NCI-H128 (cell line): ENCODE measurements at regions not wholly inside any gene's neighbourhood (a gene's known extent, or its start where the extent isn't known, plus 50 kb on each side); places are given as distances from the start of the nearest gene placed in this dataset.

Experiments used
- DNase-seq: peaks from one replicate; lab custom pipeline; 2025; ENCODE audit not compliant: unreplicated experiment; lab: John Stamatoyannopoulos, UW

DNA sequence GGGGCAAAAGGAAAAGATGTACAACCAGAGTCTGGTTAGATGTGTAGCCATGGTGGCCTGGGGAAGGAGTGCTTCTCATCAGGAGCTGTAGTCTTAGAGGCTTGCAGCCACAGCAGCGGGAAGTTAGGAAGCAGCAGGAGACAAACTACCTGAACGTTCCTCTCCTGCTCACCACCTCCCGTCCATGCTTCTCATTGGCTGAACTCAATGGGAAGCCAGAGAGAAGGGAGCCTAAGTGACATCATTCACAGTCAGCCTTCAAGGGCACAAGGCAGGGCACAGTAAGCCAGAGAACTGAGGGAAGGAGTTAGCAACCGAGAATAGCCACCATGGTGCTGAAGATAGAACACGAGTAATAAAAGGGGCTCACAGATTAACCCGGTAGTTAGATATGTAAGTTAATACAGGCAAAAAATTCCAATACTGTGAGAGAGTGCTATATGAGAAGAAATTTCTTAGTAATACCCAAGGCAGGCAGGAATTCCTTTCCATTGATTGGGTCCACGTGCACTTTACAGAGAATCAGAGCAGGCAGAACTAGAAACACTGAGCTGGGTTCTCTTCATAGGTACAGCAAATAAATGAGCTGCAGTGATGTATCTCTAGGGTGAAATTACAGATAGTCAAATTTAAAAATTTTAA is 391.5 kb upstream of the DACH1 start:
- no peak for DNase-seq

DNA sequence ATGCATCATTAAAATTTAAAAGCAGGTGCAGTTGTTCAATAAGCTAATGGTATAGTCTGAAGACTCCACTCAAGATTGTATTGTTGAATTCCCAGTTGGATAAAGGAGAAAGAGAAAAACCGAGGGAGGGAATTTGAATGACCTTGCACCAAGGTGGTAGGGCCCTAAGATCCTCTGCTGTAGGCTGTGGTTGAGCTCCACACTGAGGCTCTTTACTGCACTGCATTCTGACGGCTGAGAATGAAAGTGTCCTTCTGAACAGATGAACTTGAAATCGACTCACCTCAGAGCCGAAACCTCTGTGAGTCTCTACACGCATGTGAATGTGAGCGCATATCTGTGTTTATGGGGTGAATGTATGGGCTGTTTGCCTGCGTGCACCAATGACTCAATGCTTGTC is 388.9 kb upstream of the DACH1 start:
- DNase-seq: peak; percentile 46

GRCh38 chr13:72253754-72254153 is 386.8 kb upstream of the DACH1 start:
- no peak for DNase-seq

DNA sequence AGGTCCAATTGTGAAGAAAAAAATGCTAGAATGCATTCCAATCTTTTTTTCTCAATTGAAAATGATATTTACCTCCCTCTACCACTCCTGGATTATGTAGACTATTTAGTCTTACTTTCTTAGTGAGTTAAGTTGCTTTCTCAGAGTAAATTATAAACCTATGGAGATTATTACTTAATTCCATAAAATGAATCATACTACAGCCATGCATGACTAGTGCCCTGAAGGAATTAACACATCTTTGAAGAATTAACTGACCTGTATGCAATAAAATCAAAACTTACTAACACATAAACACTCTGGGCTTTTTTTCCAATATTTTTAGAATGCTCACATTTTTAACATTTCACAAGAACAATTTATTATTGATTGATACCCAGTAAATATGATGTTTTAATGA is 379.4 kb upstream of the DACH1 start:
- no peak for DNase-seq

GRCh38 chr13:72244788-72245187 is 377.8 kb upstream of the DACH1 start:
- DNase-seq: no peak

- DNase-seq: no peak
These were observed 363.1 kb upstream of the DACH1 start for GRCh38 chr13:72230131-72230530.

GRCh38 chr13:72229067-72229466 is 362.1 kb upstream of the DACH1 start:
- no peak for DNase-seq

GRCh38 chr13:72221276-72221962 is 354.4 kb upstream of the DACH1 start:
- DNase-seq: no peak

DNA sequence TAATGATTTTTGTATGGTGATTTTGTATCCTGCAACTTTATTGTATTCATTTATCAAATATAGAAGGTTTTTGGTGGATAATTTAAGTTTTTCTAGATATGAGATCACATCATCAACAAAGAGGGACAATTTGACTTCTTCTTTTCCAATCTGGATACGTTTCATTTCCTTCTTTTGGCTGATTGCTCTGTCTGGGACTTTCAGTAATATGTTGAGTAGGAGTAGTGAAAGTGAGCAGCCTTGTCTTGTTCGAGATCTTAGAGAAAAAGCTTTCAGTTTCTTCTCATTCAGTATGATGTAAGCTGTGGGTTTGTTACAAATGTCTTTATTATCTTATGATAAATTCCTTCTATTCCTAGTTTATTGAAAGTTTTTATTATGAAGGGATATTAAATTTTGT is 352.0 kb upstream of the DACH1 start:
- no peak for DNase-seq

DNA sequence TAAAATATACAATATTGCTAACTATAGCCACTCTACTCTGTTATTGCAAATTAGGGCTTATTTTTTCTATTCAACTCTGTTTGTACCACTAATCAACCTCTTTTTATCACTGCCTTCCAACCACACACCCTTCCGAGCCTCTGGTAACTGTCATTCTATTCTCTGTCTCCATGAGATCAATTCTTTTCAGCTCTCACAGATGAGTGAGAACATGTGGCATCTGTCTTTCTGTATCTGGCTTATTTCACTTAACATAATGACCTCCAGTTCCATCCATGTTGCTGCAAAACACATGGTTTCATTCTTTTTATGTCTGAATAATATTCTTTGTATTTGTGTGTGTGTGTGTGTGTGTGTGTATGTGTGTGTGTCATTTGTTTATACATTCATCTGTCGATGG is 350.1 kb upstream of the DACH1 start:
- DNase-seq: no peak

- DNase-seq: no peak
These were observed 341.2 kb upstream of the DACH1 start for GRCh38 chr13:72208112-72208645.

- DNase-seq: no peak
These were observed 338.8 kb upstream of the DACH1 start for GRCh38 chr13:72205773-72206172.

DNA sequence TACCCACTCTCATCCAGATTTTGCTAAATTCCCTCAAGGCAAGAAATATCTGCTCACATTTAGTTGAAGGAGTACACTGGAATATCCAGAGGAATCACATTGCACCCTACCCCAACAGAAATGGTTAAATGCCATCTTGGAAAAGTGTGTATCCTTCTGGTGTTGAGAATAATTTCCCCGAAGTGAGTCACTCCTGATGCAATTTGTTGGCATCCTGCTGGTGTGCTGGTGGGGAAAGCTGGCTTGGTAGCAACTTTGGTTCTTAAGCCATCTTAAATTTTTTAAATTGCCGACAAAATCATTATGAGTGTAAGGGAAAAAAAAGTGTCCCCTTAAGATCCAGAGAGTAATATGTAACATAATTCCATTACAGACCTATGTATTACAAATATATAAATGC is 337.3 kb upstream of the DACH1 start:
- no peak for DNase-seq

DNA sequence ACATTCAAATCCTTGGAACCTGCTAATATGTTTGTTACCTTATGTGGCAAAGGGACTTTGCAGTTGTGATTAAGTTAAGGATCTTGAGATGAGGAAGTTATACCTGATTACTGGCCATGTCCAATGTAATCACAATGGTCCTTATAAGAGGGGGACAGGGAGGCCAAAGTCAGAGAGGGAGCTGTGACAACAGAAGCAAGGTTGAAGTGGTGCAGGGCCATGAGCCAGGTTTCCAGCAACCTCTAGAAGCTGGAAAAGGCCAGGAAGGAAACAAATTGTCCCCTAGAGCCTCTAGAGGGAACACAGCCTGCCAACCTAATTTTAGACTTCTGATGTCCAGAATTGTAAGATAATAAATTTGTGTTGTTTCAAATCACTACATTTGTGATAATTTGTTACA is 334.7 kb upstream of the DACH1 start:
- no peak for DNase-seq

DNA sequence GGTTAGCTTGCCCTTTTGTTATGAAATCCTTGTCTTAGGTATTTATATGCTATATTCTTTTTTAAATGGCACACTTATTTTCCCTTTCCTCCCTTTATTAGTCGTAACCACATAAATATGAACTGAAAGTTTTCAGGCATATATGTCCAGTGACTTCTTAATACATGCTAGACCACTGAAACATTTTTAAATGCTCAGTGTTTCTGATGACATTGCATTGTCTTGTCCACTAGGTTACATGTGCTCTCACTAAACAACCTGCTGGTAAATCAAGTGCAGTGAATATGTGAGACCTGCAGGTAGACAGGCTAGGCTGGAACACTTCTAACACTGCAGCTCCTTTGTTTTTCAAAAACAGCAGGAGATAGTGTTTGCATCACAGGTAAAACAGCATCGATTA is 332.6 kb upstream of the DACH1 start:
- no peak for DNase-seq

- no peak for DNase-seq
These were observed 332.1 kb upstream of the DACH1 start for GRCh38 chr13:72198967-72199560.

DNA sequence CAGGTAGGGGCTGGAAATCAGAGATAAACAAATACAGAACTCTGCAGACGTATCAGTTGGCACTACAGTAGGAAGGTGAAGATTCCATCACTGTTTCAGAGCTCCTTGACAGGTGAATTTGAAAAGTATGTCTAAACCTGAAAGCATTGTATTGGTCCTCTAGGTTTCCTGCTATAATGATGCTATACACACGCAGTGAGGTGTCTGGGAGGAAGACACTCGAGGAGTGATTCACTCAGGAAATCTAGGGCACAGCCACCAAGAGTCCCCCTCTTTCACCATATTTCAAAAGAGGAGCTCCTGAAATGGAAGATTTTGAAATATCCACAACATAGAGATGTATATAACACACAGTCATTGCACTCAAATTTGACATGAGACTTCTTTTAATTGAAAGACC is 331.0 kb upstream of the DACH1 start:
- DNase-seq: no peak

DNA sequence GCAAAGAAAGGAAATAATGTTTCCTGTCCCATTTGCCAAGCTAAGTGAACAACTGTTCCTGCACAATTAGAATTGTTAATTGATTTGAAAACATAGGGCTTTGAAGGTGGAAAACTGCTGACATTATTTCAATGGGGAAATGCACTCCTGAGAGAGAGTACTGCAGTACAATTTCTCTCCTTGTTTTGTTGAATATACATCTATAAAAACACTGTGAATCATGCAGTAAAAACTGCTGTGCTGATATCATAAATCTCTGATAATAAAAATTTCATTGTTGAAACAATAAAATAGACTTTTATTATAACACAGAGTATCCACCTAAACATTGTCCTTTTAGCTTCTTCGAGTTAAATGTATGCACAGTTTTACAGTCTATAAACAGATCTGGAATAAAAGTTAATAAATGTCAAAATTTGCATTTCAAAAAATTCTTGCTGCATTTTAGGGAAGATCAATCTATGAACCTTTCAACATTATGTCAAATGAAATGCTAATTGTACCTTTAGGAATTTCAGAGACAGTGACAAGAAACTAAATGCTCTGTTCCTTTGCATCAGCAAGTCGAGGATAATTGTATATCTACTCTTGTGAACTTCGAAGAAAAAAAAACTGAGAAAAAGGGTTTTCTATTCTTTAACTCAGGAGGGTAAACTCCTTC is 328.2 kb upstream of the DACH1 start:
- no peak for DNase-seq

GRCh38 chr13:72194523-72194922 is 327.5 kb upstream of the DACH1 start:
- DNase-seq: no peak

- no peak for DNase-seq
These were observed 319.9 kb upstream of the DACH1 start for GRCh38 chr13:72186730-72187422.

DNA sequence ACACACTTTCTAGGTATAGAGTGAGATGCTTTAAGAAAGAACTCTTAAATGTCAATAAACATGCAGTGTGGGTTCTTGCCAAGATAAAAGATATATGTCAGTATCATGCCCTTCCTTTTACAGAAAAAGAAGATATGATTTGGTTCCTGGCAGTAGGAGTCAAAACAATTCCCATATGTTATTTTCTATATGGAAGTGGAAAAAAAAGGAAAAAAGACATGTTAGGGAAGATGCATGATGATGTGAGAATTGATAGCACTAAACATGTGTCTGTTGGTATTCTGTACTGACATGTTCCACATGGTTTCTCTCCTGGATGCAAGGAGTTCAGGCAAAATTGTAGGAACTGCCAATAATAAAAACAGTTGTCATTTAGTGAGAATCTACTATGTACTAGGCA is 318.8 kb upstream of the DACH1 start:
- DNase-seq: no peak
